K562 (cell line): ENCODE measurements at regions not wholly inside any gene's neighbourhood (a gene's known extent, or its start where the extent isn't known, plus 50 kb on each side); places are given as distances from the start of the nearest gene placed in this dataset.
"Not testable (repeated sequence)": the region's sequence is repeated elsewhere in the genome, so short reads cannot be mapped to it uniquely, and the experiment has no call there.

Experiments used
- ATAC-seq: fragments of 200-7000 bp; cut with Tn5 transposase; 3 replicates; pipeline ENCODE4 v1.9.1; 2020; ENCODE audit warnings: moderate library complexity
- BruUV-seq: library from RNA; stranded (reverse); fragments of 400-500 nt; replicated peaks from 2 replicates; lab custom pipeline; 2021; lab: Mats Ljungman, UMichigan
- CTCF ChIA-PET: fragments of 300-600 bp; formaldehyde crosslinking; extraction: SDS; loops from one replicate; lab custom pipeline; 2021; ENCODE audit warnings: low intra/inter-chr PET ratio; lab: Yijun Ruan, JAX
- POLR2A ChIA-PET: fragments of 300-600, 350-650 bp; sonication (Branson Sonifier 250); formaldehyde crosslinking; extraction: SDS; loops from one replicate; lab custom pipeline; 2021; ENCODE audit warnings: antibody characterized with exemption, inconsistent platforms; lab: Yijun Ruan, JAX
- DNase-seq, 4 experiments: peaks; one replicate each; pipeline versions ENCODE4 v3.0.0 to v3.0.0-alpha.2; 2011 to 2018; ENCODE audit warnings: low spot score in 3 of 4, mixed read lengths in 3 of 4; ENCODE audit errors: extremely low read depth in 1 of 4
- FAIRE-seq: peaks from 2 replicates; lab custom pipeline; 2011; peaks lifted over from hg19 to GRCh38; lab: Jason Lieb, UNC
- H2AFZ ChIP-seq: 2 replicates; pipeline ENCODE4 v1.6.0; 2011; ENCODE audit warnings: low read depth, low read length, control low read depth, inconsistent platforms
- H3K27ac ChIP-seq: fragments of 200-600 bp; 3 replicates; pipeline ENCODE4 v1.8.0; 2011; ENCODE audit warnings: low read depth, mild to moderate bottlenecking, control low read depth, inconsistent platforms, low read length, moderate library complexity, mixed read lengths; ENCODE audit errors: extremely low read depth
- H3K27me3 ChIP-seq, 2 experiments: fragments of 300-600 bp in 1 of 2; 2 replicates in 1 of 2; 3 replicates in 1 of 2; pipeline versions ENCODE4 v1.6.0 to v1.8.0; 2011; ENCODE audit warnings: inconsistent platforms in 2 of 2, low read length in 2 of 2, mild to moderate bottlenecking in 1 of 2, mixed read lengths in 1 of 2, moderate library complexity in 1 of 2; ENCODE audit not compliant: control insufficient read depth in 2 of 2, insufficient read depth in 2 of 2
- H3K36me3 ChIP-seq: fragments of 300-600 bp; 3 replicates; pipeline ENCODE4 v1.8.0; 2011; ENCODE audit warnings: mild to moderate bottlenecking, low read length, inconsistent platforms; ENCODE audit not compliant: control insufficient read depth, insufficient read depth
- H3K4me1 ChIP-seq, 2 experiments: fragments of 200-600 bp in 1 of 2; replicated peaks in 1 of 2; 2 replicates in 1 of 2; 3 replicates in 1 of 2; pipeline versions ENCODE4 v1.5.1 to v1.8.0; 2011; ENCODE audit warnings: inconsistent platforms in 2 of 2, low read length in 2 of 2, mild to moderate bottlenecking in 1 of 2, mixed read lengths in 1 of 2, moderate library complexity in 1 of 2; ENCODE audit not compliant: control insufficient read depth in 2 of 2, insufficient read depth in 2 of 2
- H3K4me2 ChIP-seq: 2 replicates; pipeline ENCODE4 v1.6.1; 2011; ENCODE audit warnings: low read length, control low read depth, inconsistent platforms, mixed read lengths; ENCODE audit not compliant: insufficient read depth
- H3K4me3 ChIP-seq: fragments of 200-600 bp; sonication (generic), shearing (Covaris generic); 2 replicates; pipeline ENCODE4 v1.5.1; 2016; ENCODE audit warnings: control low read depth, inconsistent platforms
- H3K79me2 ChIP-seq: fragments of 200-600 bp; 3 replicates; pipeline ENCODE4 v1.8.0; 2011; ENCODE audit warnings: low read length, inconsistent platforms; ENCODE audit not compliant: control insufficient read depth, insufficient read depth
- H3K9ac ChIP-seq, 2 experiments: 2 replicates each; pipeline versions ENCODE4 v1.6.0 to v1.6.1; 2011; ENCODE audit warnings: low read depth in 2 of 2, low read length in 2 of 2, control low read depth in 1 of 2, inconsistent platforms in 1 of 2, mild to moderate bottlenecking in 1 of 2, mixed read lengths in 1 of 2; ENCODE audit not compliant: insufficient read depth in 1 of 2
- H3K9me1 ChIP-seq: one replicate; pipeline ENCODE4 v1.6.0; 2011; ENCODE audit warnings: inconsistent platforms, mild to moderate bottlenecking, low read length, moderate library complexity; ENCODE audit not compliant: control insufficient read depth, insufficient read depth
- H3K9me3 ChIP-seq: replicated peaks from 2 replicates; pipeline ENCODE4 v1.5.1; 2011; ENCODE audit warnings: low read depth, low read length, inconsistent platforms; ENCODE audit not compliant: control insufficient read depth, insufficient read depth
- H4K20me1 ChIP-seq: replicated peaks from 2 replicates; pipeline ENCODE4 v1.6.1; 2011; ENCODE audit warnings: low read length, inconsistent platforms, mixed read lengths; ENCODE audit not compliant: control insufficient read depth, insufficient read depth
- ARNT ChIP-seq, 2 experiments: fragments of 450-650 bp; IDR thresholded peaks; 2 replicates each; pipeline ENCODE4 v1.6.1; 2016; ENCODE audit warnings: mild to moderate bottlenecking in 1 of 2
- CBX2 ChIP-seq: fragments of 200-600 bp; sonication (generic); IDR thresholded peaks from one replicate; pipeline ENCODE4 v1.6.1; 2012; ENCODE audit warnings: mild to moderate bottlenecking, low read length, inconsistent platforms; ENCODE audit not compliant: insufficient read depth, poor library complexity, severe bottlenecking
- VEZF1 ChIP-seq: fragments of 200-800 bp; sonication (Bioruptor generic); IDR thresholded peaks from 2 replicates; pipeline ENCODE4 v1.6.1; 2017; ENCODE audit warnings: missing genetic modification characterization, missing compliant biosample characterization
- XRCC3 ChIP-seq: fragments of 450-650 bp; IDR thresholded peaks from 2 replicates; pipeline ENCODE4 v1.6.1; 2017; ENCODE audit warnings: mild to moderate bottlenecking, moderate library complexity
- ZFP30 ChIP-seq: fragments of 250-450 bp; sonication (Bioruptor Pico); IDR thresholded peaks from 2 replicates; pipeline ENCODE4 v1.8.0; 2022; ENCODE audit warnings: moderate library complexity, mild to moderate bottlenecking, inconsistent platforms, borderline replicate concordance
- ZNF551 ChIP-seq: fragments of 250-450 bp; sonication (Bioruptor Pico); IDR thresholded peaks from 2 replicates; pipeline ENCODE4 v1.5.0; 2021; ENCODE audit warnings: mild to moderate bottlenecking, moderate library complexity
- WGBS: fragments of 100-300 bp; shearing (Covaris generic); methylation state at CpG from one replicate; pipeline ENCODE4 v1.1.6; 2016; ENCODE audit warnings: low coverage, mixed read lengths; ENCODE audit not compliant: insufficient coverage; ENCODE audit errors: missing lambda C conversion rate; 5-methylcytosine and 5-hydroxymethylcytosine counted together
- in situ Hi-C: fragments of 300-500 bp; cut with MboI; formaldehyde crosslinking; loops from 4 replicates; pipeline ENCODE4 v1.15.0; 2018; ENCODE audit warnings: inconsistent platforms, mixed read lengths
- intact Hi-C: fragments of 100-400 bp; cut with micrococcal nuclease; formaldehyde crosslinking; loops from 2 replicates; pipeline ENCODE4 v1.14.2; 2022

DNA sequence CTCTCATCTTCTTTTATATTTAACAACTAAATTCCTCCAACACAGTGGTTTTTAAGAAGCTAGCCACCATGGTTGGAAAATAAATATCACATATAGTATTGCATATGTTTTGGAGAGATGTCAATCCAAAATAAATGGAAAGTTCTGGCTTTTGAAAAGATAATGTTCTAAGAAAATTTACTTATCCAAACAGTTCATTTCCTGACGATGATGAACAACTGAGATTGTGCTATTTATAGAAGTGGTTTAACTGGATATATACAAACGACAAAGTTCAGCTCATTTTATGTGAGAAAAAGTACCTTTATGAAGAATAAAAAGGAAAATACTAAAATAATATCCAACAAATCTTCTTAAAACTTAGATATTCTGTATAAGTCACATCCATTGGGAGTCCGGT lies 174.7 kb downstream of the MZT1 start:
- Histone ChIP-seq H3K36me3 (no peaks in the 10 kb centered on the region), H3K4me3 (no peak overlapping the region), H4K20me1 (no peaks in the 10 kb centered on the region), H3K27me3 (no peaks in the 10 kb centered on the region), H3K4me2 (no peak overlapping the region), H2AFZ (no peak overlapping the region), H3K9me3 (no peaks in the 10 kb centered on the region), H3K9me1 (no peaks in the 10 kb centered on the region), H3K4me1 (no peaks in the 10 kb centered on the region), H3K79me2 (no peaks in the 10 kb centered on the region), H3K9ac (no peak overlapping the region), H3K27ac (no peak overlapping the region)
- TF ChIP-seq ARNT (IDR thresholded peaks at IDR 0.05) (no peak), XRCC3 (no peak), VEZF1 (CRISPR knock-in tag) (no peak), CBX2 (no peak), ZNF551 (CRISPR knock-in tag) (no peak), ZFP30 (no peak)
- POLR2A ChIA-PET: no interaction called here
- FAIRE-seq (no peak), DNase-seq (no peak), ATAC-seq (no peak)
- in situ Hi-C loops (no loop called here), intact Hi-C loops (no loop called here)
- 5% methylated on average over 3 of the region's 3 CpGs for WGBS
- no TSS peak for BruUV-seq
- CTCF ChIA-PET: no interaction called here

DNA sequence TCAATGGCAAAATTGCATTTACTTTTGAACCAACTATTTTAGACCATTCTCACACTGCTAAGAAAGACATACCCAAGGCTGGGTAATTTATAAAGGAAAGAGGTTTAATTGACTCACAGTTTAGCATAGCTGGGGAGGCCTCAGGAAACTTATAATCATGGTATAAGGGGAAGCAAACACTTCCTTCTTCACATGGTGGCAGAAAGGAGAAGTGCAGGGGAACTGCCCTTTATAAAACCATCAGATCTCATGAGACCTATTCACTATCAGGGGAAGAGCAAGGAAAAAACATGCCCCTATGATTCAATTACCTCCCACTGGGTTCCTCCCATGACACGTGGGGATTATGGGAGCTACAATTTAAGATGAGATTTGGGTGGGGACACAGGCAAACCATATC lies 181.5 kb downstream of the MZT1 start:
- ATAC-seq, H3K4me3 ChIP-seq, H3K9me3 ChIP-seq, CTCF ChIA-PET, DNase-seq, H3K27me3 ChIP-seq, BruUV-seq, H4K20me1 ChIP-seq, in situ Hi-C loops, intact Hi-C loops, H3K4me1 ChIP-seq, FAIRE-seq, H3K79me2 ChIP-seq, H3K9me1 ChIP-seq, H2AFZ ChIP-seq, H3K4me2 ChIP-seq, H3K36me3 ChIP-seq, H3K9ac ChIP-seq, H3K27ac ChIP-seq: not testable (repeated sequence)
- POLR2A ChIA-PET: interaction anchor here (0.7 kb wide), 1 partner anchor 36 kb away, joined by 4 read pairs; no protein-coding TSS in a partner anchor
- 0% methylated on average over 1 of the region's 1 CpG for WGBS
